ENCODE measurements at regions not wholly inside any gene's neighbourhood (a gene's known extent, or its start where the extent isn't known, plus 50 kb on each side); places are given as distances from the start of the nearest gene placed in this dataset.

DNA sequence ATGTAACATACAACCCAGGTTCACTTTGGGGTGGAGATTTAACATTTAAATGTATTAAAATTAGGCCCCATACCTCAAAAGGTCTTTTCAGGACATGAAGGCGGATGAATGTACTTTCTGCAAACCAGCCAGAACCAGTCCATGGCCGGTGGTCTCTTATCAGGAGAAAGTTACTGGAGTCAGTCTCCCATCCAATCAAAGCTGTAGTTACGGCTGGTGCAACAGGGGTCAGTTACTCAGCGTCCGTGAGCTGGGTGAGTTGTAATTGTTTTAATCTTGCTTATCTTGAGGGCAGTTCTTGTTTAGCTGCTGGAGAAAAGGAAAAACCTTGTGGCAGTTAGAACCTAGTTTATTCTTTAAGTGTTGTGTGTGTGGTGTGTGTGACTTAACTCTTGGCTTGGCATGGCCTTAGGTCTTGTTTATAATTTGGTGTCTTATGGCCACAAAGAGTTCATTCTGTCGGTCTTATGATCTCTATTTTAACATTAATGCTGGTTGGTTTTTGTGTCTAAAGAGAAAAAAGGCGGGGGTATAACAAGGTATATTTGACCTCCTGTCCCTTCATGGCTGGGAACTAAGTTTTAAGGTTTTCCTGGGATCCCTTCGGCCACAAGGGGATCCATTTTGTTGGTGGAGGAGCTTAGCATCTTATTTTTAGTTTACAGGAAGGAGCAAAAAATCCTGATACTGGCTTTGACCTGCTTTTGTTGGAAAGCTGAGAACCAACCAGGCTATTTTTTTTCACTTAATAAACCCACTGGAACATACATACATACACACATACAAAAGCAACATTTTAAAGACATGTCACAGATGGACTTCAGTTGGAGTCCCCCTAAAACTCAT lies 143.5 kb upstream of the NCK2 start:
- Histone ChIP-seq H3K27ac (no peak overlapping the region), H3K9ac (no peak overlapping the region), H3K4me3 (no peak overlapping the region), H3K9me3 (replicated peaks in 1 of 11) (no peaks in the 10 kb centered on the region), H3K27me3 (no peaks in the 10 kb centered on the region), H3K4me2 (no peak overlapping the region), H4K20me1 (no peaks in the 10 kb centered on the region), H3K36me3 (no peaks in the 10 kb centered on the region), H3K4me1 (peaks cover 0 to 14% (median 7%) of the 10 kb centered on the region in 10 experiments; a peak in 10 of 20 replicates)
- no peak for TF ChIP-seq Cebpa-rat (IDR thresholded peaks at IDR 0.05)

- Histone ChIP-seq H3K4me2 (no peak overlapping the region), H4K20me1 (no peaks in the 10 kb centered on the region), H3K27me3 (no peaks in the 10 kb centered on the region), H3K9me3 (replicated peaks in 1 of 11) (no peaks in the 10 kb centered on the region), H3K36me3 (no peaks in the 10 kb centered on the region), H3K27ac (no peak overlapping the region), H3K4me3 (no peak overlapping the region), H3K9ac (no peak overlapping the region), H3K4me1 (peaks cover 0 to 16% (median 7%) of the 10 kb centered on the region in 10 experiments; a peak in 10 of 20 replicates)
- no peak for TF ChIP-seq Cebpa-rat (IDR thresholded peaks at IDR 0.05)
These were observed 144.1 kb upstream of the NCK2 start for GRCh38 chr2:105600602-105600948.

DNA sequence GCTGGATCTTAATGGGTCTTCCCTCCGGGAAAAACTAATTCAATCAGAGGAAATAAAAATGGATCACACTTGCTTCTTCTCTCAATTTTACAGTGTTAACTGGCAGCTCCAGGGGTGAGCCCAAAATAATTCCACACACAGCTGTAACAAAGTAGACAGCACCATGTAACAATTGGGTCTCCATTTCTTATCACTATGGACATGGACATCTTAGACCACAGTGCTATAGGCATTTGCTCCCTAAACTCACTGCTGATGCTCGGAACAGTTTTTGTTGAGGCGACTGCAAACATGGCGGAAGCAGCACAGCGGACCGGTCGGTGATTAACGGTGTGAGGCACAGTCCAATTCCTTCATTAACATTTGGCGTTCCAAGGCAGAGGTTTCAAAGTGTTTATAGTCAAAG lies 144.7 kb upstream of the NCK2 start:
- Histone ChIP-seq H3K4me3 (no peak overlapping the region), H3K9ac (no peak overlapping the region), H3K9me3 (replicated peaks in 1 of 11) (no peaks in the 10 kb centered on the region), H3K27me3 (no peaks in the 10 kb centered on the region), H3K27ac (no peak overlapping the region), H3K36me3 (no peaks in the 10 kb centered on the region), H3K4me1 (peaks cover 0 to 16% (median 7%) of the 10 kb centered on the region in 10 experiments; a peak in 10 of 20 replicates), H3K4me2 (no peak overlapping the region), H4K20me1 (no peaks in the 10 kb centered on the region)
- no peak for TF ChIP-seq Cebpa-rat (IDR thresholded peaks at IDR 0.05)

DNA sequence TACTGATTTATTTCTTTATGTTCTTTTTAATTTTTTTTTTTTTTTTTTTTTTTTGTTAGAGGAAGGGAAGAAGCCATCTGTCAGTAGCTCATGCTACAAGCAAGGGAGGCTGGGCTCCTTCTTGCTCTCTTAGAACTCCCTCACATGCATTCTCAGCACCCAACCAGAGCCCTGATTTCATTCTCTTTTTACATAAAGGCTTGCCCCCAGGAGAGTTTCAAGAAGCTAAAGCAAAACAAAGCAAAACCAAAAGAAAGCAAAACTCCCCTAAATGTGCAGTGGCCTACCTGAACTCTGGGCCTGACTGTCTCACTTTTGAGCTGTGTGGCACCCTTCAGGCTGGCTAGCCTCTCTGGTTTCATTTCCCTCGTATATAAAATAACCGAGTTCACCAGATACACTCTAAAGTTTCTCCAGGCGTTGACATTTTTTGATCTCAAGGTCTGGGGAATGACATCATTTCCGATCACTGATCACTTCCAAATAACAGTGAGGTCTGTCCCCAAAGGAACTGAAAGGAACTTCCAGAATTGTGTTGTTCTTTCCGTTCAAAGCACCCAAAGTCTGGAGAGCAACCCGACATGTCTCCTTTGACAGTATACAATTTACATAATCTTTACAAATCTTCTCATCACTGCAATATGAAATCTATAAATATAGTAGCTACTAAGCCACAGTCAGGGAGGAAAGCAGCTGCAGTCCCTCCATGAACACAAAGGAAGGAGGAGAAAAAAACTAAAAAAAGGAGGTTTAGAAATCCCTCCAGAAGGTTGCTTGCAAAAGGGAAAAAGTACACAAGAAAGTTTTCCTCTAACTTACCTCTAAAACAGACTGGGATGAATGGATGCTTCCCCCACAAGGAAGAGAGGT lies 145.6 kb upstream of the NCK2 start:
- Histone ChIP-seq H4K20me1 (no peaks in the 10 kb centered on the region), H3K36me3 (no peaks in the 10 kb centered on the region), H3K9me3 (replicated peaks in 1 of 11) (no peaks in the 10 kb centered on the region), H3K27ac (no peak overlapping the region), H3K4me1 (peaks cover 0 to 16% (median 7%) of the 10 kb centered on the region in 10 experiments; a peak in 10 of 20 replicates), H3K9ac (no peak overlapping the region), H3K4me2 (peak overlapping the region in 6 of 11 experiments; percentile 8 to 22 (median 16); a peak in 7 of 22 replicates), H3K4me3 (no peak overlapping the region), H3K27me3 (no peaks in the 10 kb centered on the region)
- TF ChIP-seq Cebpa-rat (IDR thresholded peaks at IDR 0.05), result no peak

DNA sequence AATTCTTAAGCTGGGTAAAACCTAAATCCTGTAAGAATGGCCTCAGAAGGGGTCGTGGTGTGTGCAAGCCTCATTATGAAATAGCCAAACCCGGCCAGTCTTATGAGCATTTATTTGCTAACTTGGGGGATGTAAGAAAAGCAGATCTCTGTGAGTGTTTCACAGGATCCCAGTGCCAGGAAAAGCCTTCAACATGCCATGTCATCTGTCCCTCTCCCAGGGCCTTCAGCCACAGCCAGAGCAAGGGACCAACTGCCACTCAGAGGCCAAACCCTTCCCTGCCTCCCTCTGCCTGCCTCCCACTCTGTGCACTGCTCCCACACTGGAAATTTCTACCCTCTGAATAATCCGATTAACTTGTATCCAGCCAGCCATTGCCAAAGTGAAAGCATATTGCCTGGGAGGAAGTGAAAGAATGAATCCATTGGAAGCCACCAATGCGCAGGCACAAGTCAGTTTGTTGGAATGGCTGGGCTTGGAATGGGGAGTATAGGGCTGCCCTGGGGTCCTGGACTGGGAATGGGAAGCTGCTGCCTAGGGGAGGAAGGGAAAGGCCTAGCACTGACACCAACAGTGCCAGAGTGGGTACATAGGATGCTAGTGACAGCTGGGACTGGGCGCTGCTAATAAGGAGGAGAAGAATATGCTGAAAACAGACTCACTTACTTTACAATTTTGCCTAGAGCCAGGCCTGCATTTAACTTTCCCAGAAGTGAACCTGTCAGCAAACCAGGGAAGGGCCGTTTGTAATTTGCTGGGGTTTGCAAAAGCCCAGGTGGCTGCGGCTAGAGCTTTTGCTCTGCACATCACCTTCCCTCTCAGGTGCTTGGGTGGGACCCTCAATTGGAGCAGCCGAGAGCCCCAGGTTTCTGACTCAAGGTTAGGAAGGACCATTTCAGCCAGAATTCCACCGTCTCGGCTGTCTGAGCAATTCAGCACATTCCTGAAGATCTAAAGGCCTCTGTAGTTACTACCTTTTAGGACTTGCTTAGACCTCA lies 146.6 kb upstream of the NCK2 start:
- no peak for TF ChIP-seq Cebpa-rat (IDR thresholded peaks at IDR 0.05)
- H3K36me3 ChIP-seq, result no peaks in the 10 kb centered on the region
- H3K4me2 ChIP-seq, result peak overlapping the region in 2 of 11 experiments; percentile 12 to 14; a peak in 3 of 22 replicates
- H3K4me1 ChIP-seq, result peaks cover 0 to 16% (median 7%) of the 10 kb centered on the region in 10 experiments; a peak in 10 of 20 replicates
- H3K9me3 ChIP-seq (replicated peaks in 1 of 11), result no peaks in the 10 kb centered on the region
- no peak overlapping the region for H3K9ac ChIP-seq
- no peak overlapping the region for H3K4me3 ChIP-seq
- no peaks in the 10 kb centered on the region for H3K27me3 ChIP-seq
- no peaks in the 10 kb centered on the region; a peak in 1 of 22 replicates for H4K20me1 ChIP-seq
- H3K27ac ChIP-seq, result no peak overlapping the region

- no peaks in the 10 kb centered on the region for H3K27me3 ChIP-seq
- no peak overlapping the region for H3K4me2 ChIP-seq
- H3K9me3 ChIP-seq (replicated peaks in 1 of 11), result no peaks in the 10 kb centered on the region
- peaks cover 0 to 16% (median 7%) of the 10 kb centered on the region in 10 experiments; a peak in 10 of 20 replicates for H3K4me1 ChIP-seq
- no peak overlapping the region for H3K4me3 ChIP-seq
- no peaks in the 10 kb centered on the region; a peak in 1 of 22 replicates for H4K20me1 ChIP-seq
- H3K27ac ChIP-seq, result no peak overlapping the region
- H3K9ac ChIP-seq, result no peak overlapping the region
- no peaks in the 10 kb centered on the region for H3K36me3 ChIP-seq
- no peak for TF ChIP-seq Cebpa-rat (IDR thresholded peaks at IDR 0.05)
These were observed 147.5 kb upstream of the NCK2 start for GRCh38 chr2:105597011-105597805.

- Histone ChIP-seq H4K20me1 (no peaks in the 10 kb centered on the region; a peak in 1 of 22 replicates), H3K27me3 (no peaks in the 10 kb centered on the region), H3K9ac (no peak overlapping the region), H3K4me1 (peaks cover 0 to 16% (median 7%) of the 10 kb centered on the region in 10 experiments; a peak in 10 of 20 replicates), H3K27ac (no peak overlapping the region), H3K9me3 (replicated peaks in 1 of 11) (no peaks in the 10 kb centered on the region), H3K4me2 (no peak overlapping the region), H3K36me3 (no peaks in the 10 kb centered on the region), H3K4me3 (no peak overlapping the region)
- TF ChIP-seq Cebpa-rat (IDR thresholded peaks at IDR 0.05), result no peak
These were observed 148.2 kb upstream of the NCK2 start for GRCh38 chr2:105596411-105596921.

GRCh38 chr2:105595536-105595935 lies 149.2 kb upstream of the NCK2 start:
- Histone ChIP-seq H3K4me2 (no peak overlapping the region), H3K27ac (no peak overlapping the region), H4K20me1 (no peaks in the 10 kb centered on the region; a peak in 1 of 22 replicates), H3K36me3 (no peaks in the 10 kb centered on the region), H3K9me3 (replicated peaks in 1 of 11) (peaks cover 0 to 6% (median under 1%) of the 10 kb centered on the region in 11 experiments; a peak in 5 of 22 replicates), H3K27me3 (no peaks in the 10 kb centered on the region), H3K4me1 (peaks cover 0 to 16% (median 7%) of the 10 kb centered on the region in 10 experiments; a peak in 10 of 20 replicates), H3K4me3 (no peak overlapping the region), H3K9ac (no peak overlapping the region)
- no peak for TF ChIP-seq Cebpa-rat (IDR thresholded peaks at IDR 0.05)

All from BLaER1 treated with 17β-estradiol and CSF1 and Interleukin-3, amounts not matched to agents 10 nM and 100 nM (cell line).